Ascending aorta (tissue), 2 donors: ENCODE measurements at regions not wholly inside any gene's neighbourhood (a gene's known extent, or its start where the extent isn't known, plus 50 kb on each side); places are given as distances from the start of the nearest gene placed in this dataset.

Experiments
- DNase-seq, 2 donors: peaks; one replicate each; pipeline ENCODE4 v3.0.0-alpha.2; 2019; ENCODE audit warnings: low spot score in 2 of 2
- H3K27ac ChIP-seq, 2 donors: fragments of 200-600 bp; sonication (generic); one replicate each; pipeline ENCODE4 v1.5.1; 2016 to 2017; ENCODE audit warnings: mild to moderate bottlenecking in 1 of 2
- H3K27me3 ChIP-seq: fragments of 200-600 bp; sonication (generic); one replicate; pipeline ENCODE4 v1.5.1; 2017
- H3K36me3 ChIP-seq, 2 donors: fragments of 200-600 bp; sonication (generic); one replicate each; pipeline ENCODE4 v1.5.1; 2016
- H3K4me1 ChIP-seq, 2 donors: fragments of 200-600 bp; sonication (generic); one replicate each; pipeline ENCODE4 v1.5.1; 2016 to 2017; ENCODE audit warnings: mild to moderate bottlenecking in 1 of 2
- H3K4me3 ChIP-seq, 2 donors: fragments of 200-600 bp; sonication (generic); one replicate each; pipeline ENCODE4 v1.5.1; 2016 to 2017; ENCODE audit warnings: mild to moderate bottlenecking in 1 of 2
- H3K9me3 ChIP-seq, 2 donors: fragments of 200-600 bp; sonication (generic); one replicate each; pipeline ENCODE4 v1.5.1; 2016
- CTCF ChIP-seq, 3 experiments: fragments of 200-600 bp in 2 of 3; fragments of 450-650 bp in 1 of 3; sonication (generic) in 2 of 3; IDR thresholded peaks; one replicate each; pipeline ENCODE4 v1.5.1; 2016 to 2019; ENCODE audit warnings: antibody characterized with exemption in 3 of 3, mild to moderate bottlenecking in 1 of 3, moderate library complexity in 1 of 3
- intact Hi-C: fragments of 100-400 bp; cut with DNase I; formaldehyde crosslinking; loops from one replicate; pipeline ENCODE4 v1.15.1; 2023

GRCh38 chr9:633461-633860 is 208.0 kb upstream of the DMRT1 start:
- no peak overlapping the region for H3K27ac ChIP-seq
- no peak for DNase-seq
- H3K27me3 ChIP-seq: no peaks in the 10 kb centered on the region
- no peaks in the 10 kb centered on the region for H3K36me3 ChIP-seq
- no peak overlapping the region for H3K4me3 ChIP-seq
- peaks cover 0 to 6% of the 10 kb centered on the region in 2 donors for H3K4me1 ChIP-seq
- TF ChIP-seq CTCF (IDR thresholded peaks at IDR 0.05): no peak
- intact Hi-C loops: no loop called here
- no peaks in the 10 kb centered on the region for H3K9me3 ChIP-seq

GRCh38 chr9:636931-637591 is 204.4 kb upstream of the DMRT1 start:
- Histone ChIP-seq H3K27me3 (no peaks in the 10 kb centered on the region), H3K4me3 (no peak overlapping the region), H3K36me3 (no peaks in the 10 kb centered on the region), H3K9me3 (no peaks in the 10 kb centered on the region), H3K4me1 (peaks cover 0 to 3% of the 10 kb centered on the region in 2 donors), H3K27ac (no peak overlapping the region)
- intact Hi-C loops: no loop called here
- no peak for DNase-seq
- TF ChIP-seq CTCF (IDR thresholded peaks at IDR 0.05): no peak

- H3K4me3 ChIP-seq: peak overlapping the region in 1 of 2 donors; percentile 18
These were observed 203.3 kb upstream of the DMRT1 start for GRCh38 chr9:638152-638551.

GRCh38 chr9:642014-642413 is 199.5 kb upstream of the DMRT1 start:
- Histone ChIP-seq H3K36me3 (no peaks in the 10 kb centered on the region), H3K27me3 (no peaks in the 10 kb centered on the region), H3K4me1 (peaks cover 0 to 21% of the 10 kb centered on the region in 2 donors), H3K9me3 (no peaks in the 10 kb centered on the region), H3K27ac (peak overlapping the region; percentile 77 to 83), H3K4me3 (no peak overlapping the region)
- DNase-seq: no peak
- intact Hi-C loops: no loop called here
- no peak for TF ChIP-seq CTCF (IDR thresholded peaks at IDR 0.05)

More at GRCh38 chr9:638152-638551, 203.3 kb upstream of the DMRT1 start:
- TF ChIP-seq CTCF (IDR thresholded peaks at IDR 0.05): no peak
- no peaks in the 10 kb centered on the region for H3K9me3 ChIP-seq
- H3K36me3 ChIP-seq: no peaks in the 10 kb centered on the region
- peaks cover 0 to 13% of the 10 kb centered on the region in 2 donors for H3K4me1 ChIP-seq
- intact Hi-C loops: no loop called here
- no peaks in the 10 kb centered on the region for H3K27me3 ChIP-seq
- DNase-seq: no peak
- peak overlapping the region in 1 of 2 donors; percentile 31 for H3K27ac ChIP-seq

GRCh38 chr9:643966-644365 is 197.5 kb upstream of the DMRT1 start:
- peak overlapping the region; percentile 77 to 83 for H3K27ac ChIP-seq
- no peak for TF ChIP-seq CTCF (IDR thresholded peaks at IDR 0.05)
- H3K4me1 ChIP-seq: peaks cover 0 to 28% of the 10 kb centered on the region in 2 donors
- H3K9me3 ChIP-seq: no peaks in the 10 kb centered on the region
- DNase-seq: no peak
- H3K36me3 ChIP-seq: no peaks in the 10 kb centered on the region
- intact Hi-C loops: no loop called here
- no peaks in the 10 kb centered on the region for H3K27me3 ChIP-seq
- no peak overlapping the region for H3K4me3 ChIP-seq
